RWPE2 (cell line): ENCODE measurements at regions not wholly inside any gene's neighbourhood (a gene's known extent, or its start where the extent isn't known, plus 50 kb on each side); places are given as distances from the start of the nearest gene placed in this dataset.

Experiments used
- ATAC-seq: fragments of 200-7000 bp; cut with Tn5 transposase; 3 replicates; pipeline ENCODE4 v1.9.1; 2021; ENCODE audit warnings: low read depth
- DNase-seq: peaks from one replicate; pipeline ENCODE4 v3.0.0-alpha.2; 2020; ENCODE audit warnings: low spot score
- H3K27ac ChIP-seq: fragments of 450-650 bp; 2 replicates; pipeline ENCODE4 v1.5.1; 2017; ENCODE audit warnings: mild to moderate bottlenecking; ENCODE audit not compliant: poor library complexity, severe bottlenecking
- H3K27me3 ChIP-seq: fragments of 250-450 bp; sonication (Bioruptor Pico); 2 replicates; pipeline ENCODE4 v1.5.1; 2021; ENCODE audit warnings: mild to moderate bottlenecking, moderate library complexity; ENCODE audit not compliant: insufficient read depth, poor library complexity, severe bottlenecking
- H3K36me3 ChIP-seq: fragments of 250-450 bp; sonication (Bioruptor Pico); 2 replicates; pipeline ENCODE4 v1.5.1; 2020; ENCODE audit warnings: low read depth, mild to moderate bottlenecking, moderate library complexity
- H3K4me1 ChIP-seq: fragments of 250-450 bp; sonication (Bioruptor Pico); 2 replicates; pipeline ENCODE4 v1.5.1; 2021; ENCODE audit warnings: mild to moderate bottlenecking, moderate library complexity; ENCODE audit not compliant: insufficient read depth, poor library complexity, severe bottlenecking
- H3K4me3 ChIP-seq: fragments of 250-450 bp; sonication (Bioruptor Pico); 2 replicates; pipeline ENCODE4 v1.5.1; 2021; ENCODE audit warnings: mild to moderate bottlenecking, moderate library complexity; ENCODE audit not compliant: severe bottlenecking
- H3K9me3 ChIP-seq: fragments of 250-450 bp; sonication (Bioruptor Pico); 2 replicates; pipeline ENCODE4 v1.5.1; 2021; ENCODE audit warnings: mild to moderate bottlenecking, moderate library complexity; ENCODE audit not compliant: severe bottlenecking
- CTCF ChIP-seq: fragments of 450-650 bp; IDR thresholded peaks from one replicate; pipeline ENCODE4 v1.5.1; 2017; ENCODE audit warnings: mild to moderate bottlenecking, moderate library complexity; ENCODE audit not compliant: poor library complexity, severe bottlenecking

DNA sequence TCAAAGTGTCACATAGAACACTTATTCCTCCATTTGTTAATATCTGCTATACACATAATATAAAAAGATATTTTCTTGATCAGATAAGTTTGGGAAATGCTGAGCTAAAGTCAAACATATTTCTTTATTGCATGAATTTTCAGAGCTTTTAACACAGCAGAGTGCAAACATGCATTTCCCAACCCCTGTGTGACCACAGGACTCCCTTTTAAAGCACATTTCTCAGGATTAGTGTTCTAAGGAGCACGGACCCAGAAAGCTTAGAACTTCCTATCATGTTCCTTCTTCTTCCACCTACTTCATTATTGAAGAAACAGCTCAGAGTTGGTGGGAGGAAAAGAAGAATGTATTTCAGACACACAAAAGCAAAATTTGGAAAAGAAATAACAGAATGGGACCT, 109.1 kb upstream of the CDC42BPA start:
- Histone ChIP-seq H3K9me3 (no peaks in the 10 kb centered on the region), H3K27me3 (no peaks in the 10 kb centered on the region), H3K36me3 (no peaks in the 10 kb centered on the region), H3K4me3 (no peak overlapping the region), H3K27ac (no peak overlapping the region), H3K4me1 (no peaks in the 10 kb centered on the region)
- ATAC-seq (no peak), DNase-seq (no peak)
- no peak for TF ChIP-seq CTCF

- H3K9me3 ChIP-seq = no peaks in the 10 kb centered on the region
- H3K27ac ChIP-seq = no peak overlapping the region
- no peak for ATAC-seq
- H3K4me3 ChIP-seq = no peak overlapping the region
- no peak for DNase-seq
- no peaks in the 10 kb centered on the region for H3K4me1 ChIP-seq
- TF ChIP-seq CTCF = no peak
- H3K36me3 ChIP-seq = no peaks in the 10 kb centered on the region
- no peaks in the 10 kb centered on the region for H3K27me3 ChIP-seq
These were observed 106.7 kb upstream of the CDC42BPA start for GRCh38 chr1:227424953-227425352.

DNA sequence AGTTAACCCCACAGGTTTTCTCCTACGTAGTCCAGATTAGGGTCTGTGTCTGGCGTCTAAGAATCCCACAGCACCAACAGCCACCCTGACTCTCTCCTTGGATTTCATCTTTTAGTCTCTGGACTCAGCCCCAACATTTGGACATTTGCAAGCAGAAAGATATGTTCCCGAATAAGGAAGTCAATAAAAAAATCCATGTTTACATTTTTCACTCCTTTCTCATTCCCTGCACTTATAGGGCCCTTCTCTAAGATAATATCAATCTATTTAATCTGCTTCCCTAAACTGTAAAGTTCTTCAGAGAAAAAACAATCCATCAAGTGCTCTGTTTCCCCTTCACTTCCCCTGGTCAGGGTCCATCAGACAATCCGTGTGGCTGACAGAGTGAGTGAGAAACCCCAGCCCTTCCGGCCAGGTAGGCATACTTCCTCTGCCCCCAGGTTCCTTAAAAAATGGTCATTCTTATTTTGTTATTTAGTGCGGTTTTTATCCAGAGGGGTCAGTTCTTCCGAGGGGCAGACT, 105.9 kb upstream of the CDC42BPA start:
- TF ChIP-seq CTCF = no peak
- no peak overlapping the region for H3K4me3 ChIP-seq
- no peak for DNase-seq
- H3K36me3 ChIP-seq = no peaks in the 10 kb centered on the region
- H3K27ac ChIP-seq = no peak overlapping the region
- ATAC-seq = no peak
- no peaks in the 10 kb centered on the region for H3K4me1 ChIP-seq
- no peaks in the 10 kb centered on the region for H3K9me3 ChIP-seq
- H3K27me3 ChIP-seq = no peaks in the 10 kb centered on the region

DNA sequence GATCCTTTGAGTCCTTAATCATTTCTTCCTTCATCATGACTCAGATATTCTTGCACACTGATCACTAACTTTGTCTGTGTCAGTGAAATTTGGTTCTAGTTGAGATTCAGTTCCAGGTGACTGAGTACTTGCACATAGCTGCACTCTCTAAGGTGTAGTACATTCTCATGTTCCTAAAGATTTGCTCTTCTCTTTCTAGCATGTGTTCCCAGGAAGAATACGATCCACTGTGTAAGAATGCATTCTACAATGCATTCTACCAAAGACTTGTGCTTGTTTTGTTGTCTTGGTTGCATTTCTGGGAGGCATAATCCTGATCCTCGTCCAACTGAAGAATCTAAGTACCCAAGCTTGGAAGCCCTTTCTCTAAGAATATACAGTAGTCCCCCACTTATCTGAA, 104.3 kb upstream of the CDC42BPA start:
- Histone ChIP-seq H3K27me3 (no peaks in the 10 kb centered on the region), H3K9me3 (no peaks in the 10 kb centered on the region), H3K36me3 (no peaks in the 10 kb centered on the region), H3K4me1 (no peaks in the 10 kb centered on the region), H3K27ac (no peak overlapping the region), H3K4me3 (no peak overlapping the region)
- DNase-seq (no peak), ATAC-seq (no peak)
- no peak for TF ChIP-seq CTCF

DNA sequence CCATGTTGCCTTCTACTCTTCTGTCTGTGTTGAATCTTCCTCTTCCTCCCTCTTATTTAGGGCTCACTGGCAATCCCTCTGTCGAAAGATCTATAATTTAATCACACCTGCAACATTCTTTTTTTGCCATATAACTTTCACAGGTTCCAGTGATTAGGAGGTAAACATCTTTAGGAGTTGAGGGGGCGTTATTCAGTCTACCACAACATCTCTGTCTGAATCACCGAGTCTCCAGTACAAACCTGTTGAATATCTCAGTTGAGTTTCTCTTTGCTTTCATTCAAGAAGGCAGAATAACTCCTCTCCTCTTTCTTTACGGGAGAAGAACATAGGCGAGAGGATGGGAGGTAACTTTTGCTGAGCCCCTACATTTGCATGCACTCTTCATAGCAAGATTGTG, 101.9 kb upstream of the CDC42BPA start:
- Histone ChIP-seq H3K27ac (no peak overlapping the region), H3K4me3 (no peak overlapping the region), H3K27me3 (no peaks in the 10 kb centered on the region), H3K9me3 (no peaks in the 10 kb centered on the region), H3K4me1 (no peaks in the 10 kb centered on the region), H3K36me3 (no peaks in the 10 kb centered on the region)
- DNase-seq = no peak
- ATAC-seq = no peak
- TF ChIP-seq CTCF = no peak
